ENCODE measurements at regions not wholly inside any gene's neighbourhood (a gene's known extent, or its start where the extent isn't known, plus 50 kb on each side); places are given as distances from the start of the nearest gene placed in this dataset.

DNA sequence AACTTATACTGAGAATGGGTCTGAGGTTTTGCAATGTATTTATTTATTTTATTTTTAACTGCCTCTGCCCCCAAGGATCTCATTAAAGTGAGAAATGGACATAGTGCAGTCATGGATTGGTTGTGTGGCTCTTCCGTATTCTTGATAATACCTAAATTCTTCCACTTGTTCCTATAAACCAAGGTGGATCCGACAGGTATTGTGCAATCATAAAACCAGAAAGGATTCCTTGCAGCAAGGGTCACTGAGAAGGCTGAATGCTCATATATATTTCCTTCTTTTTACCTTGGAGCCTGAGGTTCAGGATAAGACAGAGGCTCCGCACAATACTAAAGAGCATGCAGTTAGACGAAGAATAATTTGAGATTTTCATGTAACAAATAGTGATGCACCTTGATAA is 826.0 kb upstream of the SOX11 start:
- Histone ChIP-seq H3K9ac (ENCODE audit: low read depth, low read length) (no peak overlapping the region), H3K4me1 (ENCODE audit: insufficient read depth, low read length) (no peaks in the 10 kb centered on the region), H3K36me3 (ENCODE audit: insufficient read depth, low read length) (no peaks in the 10 kb centered on the region), H3K9me3 (ENCODE audit: control insufficient read depth, insufficient read depth, low read length) (no peaks in the 10 kb centered on the region)

GRCh38 chr2:4868466-4868865 is 823.7 kb upstream of the SOX11 start:
- Histone ChIP-seq H3K36me3 (ENCODE audit: insufficient read depth, low read length) (no peaks in the 10 kb centered on the region), H3K4me1 (ENCODE audit: insufficient read depth, low read length) (no peaks in the 10 kb centered on the region), H3K9ac (ENCODE audit: low read depth, low read length) (no peak overlapping the region), H3K9me3 (ENCODE audit: control insufficient read depth, insufficient read depth, low read length) (no peaks in the 10 kb centered on the region)

GRCh38 chr2:4869154-4869553 is 823.0 kb upstream of the SOX11 start:
- H3K36me3 ChIP-seq (ENCODE audit: insufficient read depth, low read length) = no peaks in the 10 kb centered on the region
- H3K9ac ChIP-seq (ENCODE audit: low read depth, low read length) = no peak overlapping the region
- no peaks in the 10 kb centered on the region for H3K9me3 ChIP-seq (ENCODE audit: control insufficient read depth, insufficient read depth, low read length)
- H3K4me1 ChIP-seq (ENCODE audit: insufficient read depth, low read length) = no peaks in the 10 kb centered on the region

GRCh38 chr2:4873364-4873763 is 818.8 kb upstream of the SOX11 start:
- Histone ChIP-seq H3K36me3 (ENCODE audit: insufficient read depth, low read length) (no peaks in the 10 kb centered on the region), H3K4me1 (ENCODE audit: insufficient read depth, low read length) (no peaks in the 10 kb centered on the region), H3K9ac (ENCODE audit: low read depth, low read length) (no peak overlapping the region), H3K9me3 (ENCODE audit: control insufficient read depth, insufficient read depth, low read length) (no peaks in the 10 kb centered on the region; the same call in 1 of the 2 replicates)

GRCh38 chr2:4873876-4874593 is 818.1 kb upstream of the SOX11 start:
- H3K9me3 ChIP-seq (ENCODE audit: control insufficient read depth, insufficient read depth, low read length) = no peaks in the 10 kb centered on the region; the same call in 1 of the 2 replicates
- H3K9ac ChIP-seq (ENCODE audit: low read depth, low read length) = no peak overlapping the region
- H3K36me3 ChIP-seq (ENCODE audit: insufficient read depth, low read length) = no peaks in the 10 kb centered on the region
- H3K4me1 ChIP-seq (ENCODE audit: insufficient read depth, low read length) = no peaks in the 10 kb centered on the region

DNA sequence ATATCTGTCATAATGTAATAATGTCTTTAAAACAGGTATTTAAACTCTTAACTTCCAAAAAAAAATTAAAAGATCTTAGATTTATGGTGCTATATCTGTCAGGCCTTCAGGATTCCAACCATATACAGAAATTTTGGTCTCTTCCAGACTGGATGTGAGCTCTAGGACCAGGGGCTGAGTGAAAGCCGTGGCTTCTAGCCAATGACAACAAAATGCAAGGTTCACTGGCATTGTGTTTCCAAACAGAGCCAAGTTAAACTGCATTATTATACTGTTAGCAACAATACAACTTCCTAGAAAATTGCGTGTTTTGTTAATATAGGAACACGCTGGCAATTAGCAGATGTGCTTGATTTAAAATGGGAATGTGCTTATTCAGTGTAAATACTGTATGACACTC is 809.8 kb upstream of the SOX11 start:
- Histone ChIP-seq H3K9ac (ENCODE audit: low read depth, low read length) (no peak overlapping the region), H3K36me3 (ENCODE audit: insufficient read depth, low read length) (no peaks in the 10 kb centered on the region), H3K9me3 (ENCODE audit: control insufficient read depth, insufficient read depth, low read length) (no peaks in the 10 kb centered on the region)

DNA sequence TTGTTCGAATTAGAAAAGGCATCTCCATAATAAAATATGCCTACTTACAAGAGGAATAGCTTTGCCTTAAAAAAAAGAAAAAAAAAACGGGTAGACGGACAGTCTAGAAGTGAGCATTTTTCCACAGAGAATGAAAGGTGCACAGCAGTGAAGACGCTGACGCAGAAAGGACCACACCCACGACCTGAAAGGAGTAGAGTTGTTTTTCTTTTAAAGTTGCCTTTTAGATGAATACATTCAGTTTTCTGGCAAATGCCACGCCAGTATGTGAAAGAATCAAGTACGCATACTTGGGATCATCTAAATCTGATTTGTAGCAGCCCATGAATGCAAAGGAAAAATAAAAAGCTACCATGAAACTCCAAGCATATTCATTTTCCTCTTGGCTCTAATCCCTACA is 809.2 kb upstream of the SOX11 start:
- Histone ChIP-seq H3K4me1 (ENCODE audit: insufficient read depth, low read length) (no peaks in the 10 kb centered on the region), H3K9ac (ENCODE audit: low read depth, low read length) (no peak overlapping the region), H3K9me3 (ENCODE audit: control insufficient read depth, insufficient read depth, low read length) (no peaks in the 10 kb centered on the region), H3K36me3 (ENCODE audit: insufficient read depth, low read length) (no peaks in the 10 kb centered on the region)

More for the DNA sequence above, 809.8 kb upstream of the SOX11 start:
- no peaks in the 10 kb centered on the region for H3K4me1 ChIP-seq (ENCODE audit: insufficient read depth, low read length)

GRCh38 chr2:4883375-4883774 is 808.8 kb upstream of the SOX11 start:
- Histone ChIP-seq H3K9me3 (ENCODE audit: control insufficient read depth, insufficient read depth, low read length) (no peaks in the 10 kb centered on the region), H3K9ac (ENCODE audit: low read depth, low read length) (no peak overlapping the region), H3K4me1 (ENCODE audit: insufficient read depth, low read length) (no peaks in the 10 kb centered on the region), H3K36me3 (ENCODE audit: insufficient read depth, low read length) (no peaks in the 10 kb centered on the region)

GRCh38 chr2:4884117-4884571 is 808.0 kb upstream of the SOX11 start:
- H3K9me3 ChIP-seq (ENCODE audit: control insufficient read depth, insufficient read depth, low read length) = no peaks in the 10 kb centered on the region
- no peaks in the 10 kb centered on the region for H3K36me3 ChIP-seq (ENCODE audit: insufficient read depth, low read length)
- H3K4me1 ChIP-seq (ENCODE audit: insufficient read depth, low read length) = no peaks in the 10 kb centered on the region

DNA sequence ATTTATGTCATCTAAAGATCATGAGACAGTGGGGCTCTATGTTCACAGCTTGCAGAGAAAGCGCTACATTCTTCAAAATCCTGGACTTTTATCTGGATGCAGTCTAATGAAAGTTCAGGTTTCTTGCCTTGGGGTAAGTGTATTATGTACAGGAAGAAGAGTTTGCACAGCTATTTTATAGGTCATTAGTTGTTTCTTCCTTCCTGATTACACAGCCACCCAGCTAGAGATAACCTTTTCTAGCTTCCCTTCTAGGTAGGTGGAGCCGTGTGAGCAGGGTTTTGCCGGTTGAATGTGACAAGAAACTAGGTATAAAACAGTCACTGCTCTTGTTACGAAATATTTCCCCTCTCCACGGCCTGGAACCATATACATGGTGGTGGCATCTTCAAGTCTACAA is 800.8 kb upstream of the SOX11 start:
- H3K4me1 ChIP-seq (ENCODE audit: insufficient read depth, low read length) = no peaks in the 10 kb centered on the region
- no peaks in the 10 kb centered on the region for H3K36me3 ChIP-seq (ENCODE audit: insufficient read depth, low read length)
- no peaks in the 10 kb centered on the region for H3K9me3 ChIP-seq (ENCODE audit: control insufficient read depth, insufficient read depth, low read length)
- H3K9ac ChIP-seq (ENCODE audit: low read depth, low read length) = no peak overlapping the region

More at GRCh38 chr2:4884117-4884571, 808.0 kb upstream of the SOX11 start:
- H3K9ac ChIP-seq (ENCODE audit: low read depth, low read length) = no peak overlapping the region

- Histone ChIP-seq H3K36me3 (ENCODE audit: insufficient read depth, low read length) (no peaks in the 10 kb centered on the region), H3K9me3 (ENCODE audit: control insufficient read depth, insufficient read depth, low read length) (no peaks in the 10 kb centered on the region), H3K4me1 (ENCODE audit: insufficient read depth, low read length) (peaks cover 4% of the 10 kb centered on the region; the same call in 1 of the 2 replicates), H3K9ac (ENCODE audit: low read depth, low read length) (no peak overlapping the region)
Observed at GRCh38 chr2:4895371-4895770, 796.8 kb upstream of the SOX11 start.

- H3K9me3 ChIP-seq (ENCODE audit: control insufficient read depth, insufficient read depth, low read length) = no peaks in the 10 kb centered on the region
- H3K36me3 ChIP-seq (ENCODE audit: insufficient read depth, low read length) = no peaks in the 10 kb centered on the region
- no peak overlapping the region for H3K9ac ChIP-seq (ENCODE audit: low read depth, low read length)
- peaks cover 4% of the 10 kb centered on the region; the same call in 1 of the 2 replicates for H3K4me1 ChIP-seq (ENCODE audit: insufficient read depth, low read length)
Observed at GRCh38 chr2:4898706-4899105, 793.5 kb upstream of the SOX11 start.

DNA sequence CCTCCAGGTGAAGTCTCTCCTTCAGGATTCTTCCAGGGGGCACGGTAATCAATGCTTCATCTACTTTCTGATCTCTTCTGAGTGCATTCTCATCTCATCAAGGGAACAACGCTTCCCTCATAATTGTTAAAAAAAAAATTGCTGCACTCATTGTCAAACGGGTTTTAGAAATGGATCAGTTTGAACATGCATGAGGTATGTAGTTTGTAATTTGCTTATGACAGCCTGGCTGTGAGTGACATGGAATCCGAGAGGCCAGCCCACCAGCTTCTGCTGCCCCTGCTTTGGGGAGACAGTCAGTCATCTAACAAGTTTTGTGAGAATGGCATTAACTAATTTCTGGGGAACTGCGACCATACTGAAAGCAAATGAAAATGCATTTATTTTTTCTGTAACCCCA is 791.9 kb upstream of the SOX11 start:
- Histone ChIP-seq H3K9me3 (ENCODE audit: control insufficient read depth, insufficient read depth, low read length) (no peaks in the 10 kb centered on the region), H3K36me3 (ENCODE audit: insufficient read depth, low read length) (no peaks in the 10 kb centered on the region), H3K4me1 (ENCODE audit: insufficient read depth, low read length) (peaks cover 4% of the 10 kb centered on the region; the same call in 1 of the 2 replicates), H3K9ac (ENCODE audit: low read depth, low read length) (no peak overlapping the region)

GRCh38 chr2:4900861-4901770 is 791.1 kb upstream of the SOX11 start:
- no peaks in the 10 kb centered on the region for H3K9me3 ChIP-seq (ENCODE audit: control insufficient read depth, insufficient read depth, low read length)
- H3K9ac ChIP-seq (ENCODE audit: low read depth, low read length) = no peak overlapping the region

More at GRCh38 chr2:4900861-4901770, 791.1 kb upstream of the SOX11 start:
- no peaks in the 10 kb centered on the region for H3K36me3 ChIP-seq (ENCODE audit: insufficient read depth, low read length)
- peaks cover 4% of the 10 kb centered on the region; the same call in 1 of the 2 replicates for H3K4me1 ChIP-seq (ENCODE audit: insufficient read depth, low read length)

All from ES-I3 (cell line).